Esophagus muscularis mucosa (tissue), 4 donors: ENCODE measurements at regions not wholly inside any gene's neighbourhood (a gene's known extent, or its start where the extent isn't known, plus 50 kb on each side); places are given as distances from the start of the nearest gene placed in this dataset.

Experiments
- DNase-seq: peaks from one replicate; pipeline ENCODE4 v3.0.0-alpha.2; 2017; ENCODE audit errors: extremely low spot score
- H3K27ac ChIP-seq, 4 donors: fragments of 200-600 bp; sonication (generic); replicated peaks in 1 of 4; 1 replicate in 3 of 4; 2 replicates in 1 of 4; pipeline ENCODE4 v1.5.1; 2016 to 2019; ENCODE audit warnings: mild to moderate bottlenecking in 1 of 4
- H3K27me3 ChIP-seq, 4 donors: fragments of 200-600 bp; sonication (generic); one replicate each; pipeline versions ENCODE4 v1.5.1 to v1.6.0; 2016 to 2019
- H3K36me3 ChIP-seq, 4 donors: fragments of 200-600 bp; sonication (generic); one replicate each; pipeline ENCODE4 v1.5.1; 2016 to 2019
- H3K4me1 ChIP-seq, 4 donors: fragments of 200-600 bp; sonication (generic); one replicate each; pipeline ENCODE4 v1.5.1; 2016 to 2019
- H3K4me3 ChIP-seq, 4 donors: fragments of 200-600 bp; sonication (generic); 1 replicate in 2 of 4; 2 replicates in 2 of 4; pipeline ENCODE4 v1.5.1; 2016 to 2019; ENCODE audit warnings: mild to moderate bottlenecking in 4 of 4, moderate library complexity in 1 of 4
- H3K9me3 ChIP-seq, 4 donors: fragments of 200-600 bp; sonication (generic); 1 replicate in 3 of 4; 2 replicates in 1 of 4; pipeline ENCODE4 v1.5.1; 2016 to 2019
- CTCF ChIP-seq, 3 experiments: fragments of 200-600 bp in 2 of 3; fragments of 450-650 bp in 1 of 3; sonication (generic) in 2 of 3; IDR thresholded peaks; one replicate each; pipeline ENCODE4 v1.5.1; 2017 to 2019; ENCODE audit warnings: antibody characterized with exemption in 3 of 3, mild to moderate bottlenecking in 2 of 3, moderate library complexity in 1 of 3
- EP300 ChIP-seq: sonication (generic); formaldehyde crosslinking; IDR thresholded peaks from one replicate; pipeline ENCODE4 v1.6.1; 2017; ENCODE audit warnings: antibody characterized with exemption
- POLR2A ChIP-seq: fragments of 450-650 bp; IDR thresholded peaks from one replicate; pipeline ENCODE4 v1.6.1; 2017; ENCODE audit warnings: antibody characterized with exemption, moderate library complexity, mild to moderate bottlenecking, low read depth
- POLR2AphosphoS5 ChIP-seq, 2 donors: sonication (generic); formaldehyde crosslinking; IDR thresholded peaks; one replicate each; pipeline ENCODE4 v1.6.1; 2017; ENCODE audit warnings: antibody characterized with exemption in 2 of 2
- WGBS: methylation state at CpG from one replicate; pipeline ENCODE4 v1.1.5; 2018; 5-methylcytosine and 5-hydroxymethylcytosine counted together
- intact Hi-C: fragments of 100-400 bp; cut with DNase I; formaldehyde crosslinking; loops from one replicate; pipeline ENCODE4 v1.15.1; 2023

GRCh38 chr15:39407116-39407515, 173.8 kb upstream of the THBS1 start:
- H3K4me3 ChIP-seq, result no peak overlapping the region
- TF ChIP-seq EP300 (no peak), CTCF (IDR thresholded peaks at IDR 0.05) (no peak), POLR2A (no peak), POLR2AphosphoS5 (IDR thresholded peaks at IDR 0.05) (no peak)
- 89% methylated on average over 2 of the region's 2 CpGs for WGBS
- intact Hi-C loops, result no loop called here
- H3K27ac ChIP-seq, result no peak overlapping the region
- no peak for DNase-seq
- no peaks in the 10 kb centered on the region for H3K36me3 ChIP-seq
- peaks cover 0 to 17% (median 7%) of the 10 kb centered on the region in 4 donors for H3K4me1 ChIP-seq
- no peaks in the 10 kb centered on the region for H3K27me3 ChIP-seq
- H3K9me3 ChIP-seq, result no peaks in the 10 kb centered on the region

GRCh38 chr15:39409876-39410530, 170.9 kb upstream of the THBS1 start:
- no peak for TF ChIP-seq CTCF (IDR thresholded peaks at IDR 0.05)
- no peak for TF ChIP-seq POLR2A
- TF ChIP-seq EP300, result no peak
- TF ChIP-seq POLR2AphosphoS5 (IDR thresholded peaks at IDR 0.05), result no peak
- WGBS, result 100% methylated on average over 2 of the region's 2 CpGs
- H3K9me3 ChIP-seq, result no peaks in the 10 kb centered on the region

GRCh38 chr15:39411102-39411989, 169.5 kb upstream of the THBS1 start:
- DNase-seq, result peak; percentile 68
- intact Hi-C loops, result no loop called here
- H3K27ac ChIP-seq, result no peak overlapping the region
- no peaks in the 10 kb centered on the region for H3K27me3 ChIP-seq
- WGBS, result 90% methylated on average over 4 of the region's 4 CpGs
- H3K4me3 ChIP-seq, result no peak overlapping the region
- H3K9me3 ChIP-seq, result no peaks in the 10 kb centered on the region
- no peaks in the 10 kb centered on the region for H3K36me3 ChIP-seq
- peaks cover 0 to 16% (median 2%) of the 10 kb centered on the region in 4 donors for H3K4me1 ChIP-seq
- TF ChIP-seq CTCF (IDR thresholded peaks at IDR 0.05), result no peak
- no peak for TF ChIP-seq POLR2A
- no peak for TF ChIP-seq EP300

More at GRCh38 chr15:39409876-39410530, 170.9 kb upstream of the THBS1 start:
- no peaks in the 10 kb centered on the region for H3K36me3 ChIP-seq
- peaks cover 0 to 16% (median 3%) of the 10 kb centered on the region in 4 donors for H3K4me1 ChIP-seq
- H3K27me3 ChIP-seq, result no peaks in the 10 kb centered on the region
- no peak overlapping the region for H3K4me3 ChIP-seq
- no peak for DNase-seq
- intact Hi-C loops, result no loop called here
- no peak overlapping the region for H3K27ac ChIP-seq

- DNase-seq, result no peak
- Histone ChIP-seq H3K36me3 (no peaks in the 10 kb centered on the region), H3K27ac (no peak overlapping the region), H3K4me3 (no peak overlapping the region), H3K4me1 (peaks cover 0 to 22% (median 12%) of the 10 kb centered on the region in 4 donors), H3K9me3 (no peaks in the 10 kb centered on the region), H3K27me3 (no peaks in the 10 kb centered on the region)
- intact Hi-C loops, result no loop called here
- TF ChIP-seq POLR2A, result no peak
- no peak for TF ChIP-seq CTCF (IDR thresholded peaks at IDR 0.05)
- no peak for TF ChIP-seq POLR2AphosphoS5 (IDR thresholded peaks at IDR 0.05)
- no peak for TF ChIP-seq EP300
- WGBS, result 50% methylated on average over 1 of the region's 1 CpG
Observed at GRCh38 chr15:39413558-39413957, 167.3 kb upstream of the THBS1 start.
